Heart left ventricle (tissue), 16 donors: ENCODE measurements at regions not wholly inside any gene's neighbourhood (a gene's known extent, or its start where the extent isn't known, plus 50 kb on each side); places are given as distances from the start of the nearest gene placed in this dataset.

ENCODE experiments used
- ATAC-seq, 4 donors: fragments of 200-7000 bp; cut with Tn5 transposase; one replicate each; pipeline ENCODE4 v1.9.1; 2020 to 2022; ENCODE audit warnings: moderate library complexity in 4 of 4, mild to moderate bottlenecking in 3 of 4, moderate number of reproducible peaks in 1 of 4
- DNase-seq, 5 donors: peaks; one replicate each; pipeline ENCODE4 v3.0.0-alpha.2; 2020
- H3K27ac ChIP-seq, 12 donors: fragments of 200-600 bp; sonication (generic) in 4 of 12; one replicate each; pipeline versions ENCODE4 v1.5.0 to v1.8.0; 2016 to 2022; ENCODE audit warnings: mild to moderate bottlenecking in 2 of 12
- H3K27me3 ChIP-seq, 9 donors: fragments of 200-600 bp; sonication (generic) in 2 of 9; one replicate each; pipeline versions ENCODE4 v1.5.1 to v1.8.0; 2016 to 2022; ENCODE audit warnings: mild to moderate bottlenecking in 3 of 9
- H3K36me3 ChIP-seq, 9 donors: fragments of 200-600 bp; sonication (generic) in 2 of 9; one replicate each; pipeline versions ENCODE4 v1.5.0 to v1.8.0; 2018 to 2022; ENCODE audit warnings: mild to moderate bottlenecking in 2 of 9
- H3K4me1 ChIP-seq, 12 donors: fragments of 200-600 bp; sonication (generic) in 4 of 12; one replicate each; pipeline versions ENCODE4 v1.5.0 to v1.8.0; 2016 to 2022; ENCODE audit warnings: mild to moderate bottlenecking in 3 of 12
- H3K4me3 ChIP-seq, 12 donors: fragments of 200-600 bp; sonication (generic) in 4 of 12; one replicate each; pipeline versions ENCODE4 v1.5.0 to v1.8.0; 2017 to 2022; ENCODE audit warnings: mild to moderate bottlenecking in 9 of 12, moderate library complexity in 4 of 12
- H3K9me3 ChIP-seq, 12 donors: fragments of 200-600 bp; sonication (generic) in 4 of 12; one replicate each; pipeline versions ENCODE4 v1.5.0 to v1.8.0; 2016 to 2022; ENCODE audit warnings: mild to moderate bottlenecking in 1 of 12
- POLR2A ChIP-seq, 2 donors: fragments of 450-650 bp; IDR thresholded peaks; one replicate each; pipeline ENCODE4 v1.6.1; 2017; ENCODE audit warnings: antibody characterized with exemption in 2 of 2, mild to moderate bottlenecking in 2 of 2, moderate library complexity in 2 of 2
- WGBS, 4 donors: extraction: QIAGEN DNeasy Blood & Tissue Kit in 2 of 4; methylation state at CpG; one replicate each; pipeline versions ENCODE4 v1.1.5 to v1.1.7; 2013 to 2018; 5-methylcytosine and 5-hydroxymethylcytosine counted together
- intact Hi-C, 10 donors: fragments of 100-400 bp; cut with DNase I; formaldehyde crosslinking; loops; one replicate each; pipeline versions ENCODE4 v1.11.1 to v1.14.2; 2022
- TF ChIP-seq, protein P1 (sequence below), 12 donors: fragments of 200-600 bp; sonication (generic) in 4 of 12; IDR thresholded peaks; one replicate each; pipeline versions ENCODE4 v1.5.0 to v1.8.0; 2018 to 2022; ENCODE audit warnings: antibody characterized with exemption in 12 of 12, mild to moderate bottlenecking in 5 of 12
- donor health status: ischemic (EF 13 %, LVEDD 7.1; RV severe dilation, severe dysfunction).
- donor health status: healthy with polysubstance abuse.
- donor health status: DM: no; HTN: yes; CAD: no.
- donor health status: DM: no; HTN: no; CAD: no.
- donor health status: ischemic (EF 25% LVEDD 6.9; RV normal size, moderate dysfunction).
- donor health status: ischemic (EF 25% LVEDD 5.7; RV mildly dilated, moderate dysfunction).
- donor health status: healthy.
- donor health status: DM: yes; HTN: yes; CAD: no.
- donor health status: ischemic (EF 35%, LVEDD 5.7; RV mildly dilated, moderate dysfunction).
- donor health status: nonischemic (EF 11% LVEDD 7.7; RV severe dilation, severe dysfunction).
- donor health status: DM: yes; HTN: yes; CAD: no.
- donor health status: PGD.
- donor health status: ischemic (EF 29% LVEDD 5.4; RV normal size, mild dysfunction).
- donor health status: nonischemic (EF 23%, LVEDD 6.1; RV moderate dilation, normal function).

DNA sequence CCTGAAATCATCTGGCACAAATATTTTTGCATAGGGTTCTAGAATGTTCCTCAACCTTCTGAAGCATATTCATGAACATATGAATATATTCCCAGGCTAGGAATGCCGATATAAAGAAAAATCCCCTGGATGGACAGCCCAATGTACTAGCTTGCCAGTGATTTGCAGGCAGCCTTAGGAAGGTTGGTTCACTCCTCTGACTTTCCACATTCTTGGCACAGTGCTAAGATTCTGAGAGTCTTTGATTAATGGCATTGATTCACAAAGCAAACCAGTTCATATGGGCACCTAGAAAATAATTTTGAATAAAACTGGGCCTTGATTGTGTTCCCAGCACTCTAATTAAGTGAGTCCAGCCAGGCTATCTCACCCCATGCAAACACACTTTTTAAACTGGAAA lies 56.9 kb upstream of the ENPP4 start:
- ATAC-seq: no peak
- peaks cover 0 to 4% (median 0%) of the 10 kb centered on the region in 12 donors for H3K4me1 ChIP-seq
- intact Hi-C loops: no loop called here
- DNase-seq: no peak
- 82 to 91% (median 88%) methylated on average over 1 of the region's 1 CpG for WGBS, 4 donors
- H3K27ac ChIP-seq: no peak overlapping the region
- no peaks in the 10 kb centered on the region for H3K9me3 ChIP-seq
- no peak overlapping the region for H3K4me3 ChIP-seq
- TF ChIP-seq, protein P1, sequence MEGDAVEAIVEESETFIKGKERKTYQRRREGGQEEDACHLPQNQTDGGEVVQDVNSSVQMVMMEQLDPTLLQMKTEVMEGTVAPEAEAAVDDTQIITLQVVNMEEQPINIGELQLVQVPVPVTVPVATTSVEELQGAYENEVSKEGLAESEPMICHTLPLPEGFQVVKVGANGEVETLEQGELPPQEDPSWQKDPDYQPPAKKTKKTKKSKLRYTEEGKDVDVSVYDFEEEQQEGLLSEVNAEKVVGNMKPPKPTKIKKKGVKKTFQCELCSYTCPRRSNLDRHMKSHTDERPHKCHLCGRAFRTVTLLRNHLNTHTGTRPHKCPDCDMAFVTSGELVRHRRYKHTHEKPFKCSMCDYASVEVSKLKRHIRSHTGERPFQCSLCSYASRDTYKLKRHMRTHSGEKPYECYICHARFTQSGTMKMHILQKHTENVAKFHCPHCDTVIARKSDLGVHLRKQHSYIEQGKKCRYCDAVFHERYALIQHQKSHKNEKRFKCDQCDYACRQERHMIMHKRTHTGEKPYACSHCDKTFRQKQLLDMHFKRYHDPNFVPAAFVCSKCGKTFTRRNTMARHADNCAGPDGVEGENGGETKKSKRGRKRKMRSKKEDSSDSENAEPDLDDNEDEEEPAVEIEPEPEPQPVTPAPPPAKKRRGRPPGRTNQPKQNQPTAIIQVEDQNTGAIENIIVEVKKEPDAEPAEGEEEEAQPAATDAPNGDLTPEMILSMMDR (IDR thresholded peaks at IDR 0.05): no peak
- no peak for TF ChIP-seq POLR2A (IDR thresholded peaks at IDR 0.05)
- no peaks in the 10 kb centered on the region for H3K36me3 ChIP-seq
- H3K27me3 ChIP-seq: no peaks in the 10 kb centered on the region

DNA sequence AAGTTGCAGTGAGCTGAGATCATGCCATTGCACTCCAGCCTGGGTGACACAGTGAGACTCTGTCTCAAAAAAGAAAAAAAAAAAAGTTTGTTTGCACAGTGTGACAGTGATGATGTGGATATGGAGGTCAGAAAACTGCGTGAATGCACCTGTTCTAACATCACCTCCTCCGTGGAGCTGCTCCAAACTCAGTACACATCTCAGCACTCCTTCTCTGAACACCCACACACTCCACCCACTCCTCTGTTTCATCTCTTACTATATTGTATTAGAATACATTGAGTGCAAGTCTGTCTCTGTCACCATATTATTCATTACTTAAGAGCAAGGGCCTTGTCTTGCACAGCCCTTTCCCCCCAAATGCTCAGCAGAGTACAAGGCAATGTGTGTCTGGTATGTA lies 51.5 kb upstream of the ENPP4 start:
- Histone ChIP-seq H3K9me3 (no peaks in the 10 kb centered on the region), H3K4me3 (no peak overlapping the region), H3K27me3 (no peaks in the 10 kb centered on the region), H3K27ac (no peak overlapping the region), H3K4me1 (no peaks in the 10 kb centered on the region), H3K36me3 (no peaks in the 10 kb centered on the region)
- ATAC-seq (peak in 1 of 4 donors; percentile 15), DNase-seq (no peak)
- intact Hi-C loops: no loop called here
- 92 to 97% (median 94%) methylated on average over 2 of the region's 2 CpGs for whole genome bisulfite sequencing, 4 donors
- no peak for TF ChIP-seq POLR2A (IDR thresholded peaks at IDR 0.05)
- TF ChIP-seq, protein P1 (IDR thresholded peaks at IDR 0.05): no peak

DNA sequence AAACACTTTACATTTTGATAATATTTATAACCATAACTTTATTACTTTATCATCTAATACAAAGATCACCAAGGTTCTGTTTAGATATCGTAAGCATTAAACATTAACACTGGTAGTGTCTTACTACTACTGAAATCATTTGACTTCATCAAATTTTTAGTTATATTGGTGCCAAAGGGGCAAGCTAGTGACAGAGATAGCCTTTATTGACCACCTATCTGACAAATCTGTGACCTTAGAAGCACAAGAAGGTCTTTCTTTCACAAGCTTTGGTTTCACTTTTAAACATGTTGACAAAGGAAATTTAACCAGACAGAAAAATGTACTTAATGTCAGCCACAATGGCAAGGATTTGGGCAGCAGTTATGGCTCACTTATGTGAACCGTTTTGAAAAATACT lies 50.7 kb upstream of the ENPP4 start:
- DNase-seq: no peak
- H3K27ac ChIP-seq: no peak overlapping the region
- H3K4me1 ChIP-seq: no peaks in the 10 kb centered on the region
- TF ChIP-seq, protein P1 (IDR thresholded peaks at IDR 0.05): no peak
- TF ChIP-seq POLR2A (IDR thresholded peaks at IDR 0.05): no peak
- no peaks in the 10 kb centered on the region for H3K36me3 ChIP-seq
- H3K27me3 ChIP-seq: no peaks in the 10 kb centered on the region
- no peaks in the 10 kb centered on the region for H3K9me3 ChIP-seq
- intact Hi-C loops: no loop called here
- 77 to 90% (median 86%) methylated on average over 2 of the region's 2 CpGs for WGBS, 4 donors
- no peak for ATAC-seq
- no peak overlapping the region for H3K4me3 ChIP-seq
